ENCODE measurements at regions not wholly inside any gene's neighbourhood (a gene's known extent, or its start where the extent isn't known, plus 50 kb on each side); places are given as distances from the start of the nearest gene placed in this dataset.

GRCh38 chr6:90434094-90434493 is 137.5 kb upstream of the BACH2 start:
- no peak for DNase-seq

GRCh38 chr6:90432937-90433336 is 136.3 kb upstream of the BACH2 start:
- DNase-seq, result no peak

GRCh38 chr6:90432041-90432775 is 135.6 kb upstream of the BACH2 start:
- DNase-seq, result no peak

- no peak for DNase-seq
These were observed 134.9 kb upstream of the BACH2 start for GRCh38 chr6:90431576-90431975.

GRCh38 chr6:90429713-90430112 is 133.1 kb upstream of the BACH2 start:
- DNase-seq, result no peak

GRCh38 chr6:90428514-90428913 is 131.9 kb upstream of the BACH2 start:
- DNase-seq, result no peak

- no peak for DNase-seq
These were observed 128.6 kb upstream of the BACH2 start for GRCh38 chr6:90425161-90425641.

GRCh38 chr6:90424580-90424979 is 127.9 kb upstream of the BACH2 start:
- no peak for DNase-seq

- DNase-seq, result peak; percentile 41 to 47
These were observed 125.0 kb upstream of the BACH2 start for GRCh38 chr6:90421666-90422065.

- DNase-seq, result no peak
These were observed 123.9 kb upstream of the BACH2 start for GRCh38 chr6:90420500-90420899.

GRCh38 chr6:90417385-90417784 is 120.7 kb upstream of the BACH2 start:
- DNase-seq, result no peak

GRCh38 chr6:90416322-90416721 is 119.7 kb upstream of the BACH2 start:
- DNase-seq, result no peak

- DNase-seq, result no peak
These were observed 118.5 kb upstream of the BACH2 start for GRCh38 chr6:90415178-90415577.

- no peak for DNase-seq
These were observed 117.7 kb upstream of the BACH2 start for GRCh38 chr6:90414352-90414751.

GRCh38 chr6:90413867-90414266 is 117.2 kb upstream of the BACH2 start:
- DNase-seq, result no peak

- DNase-seq, result no peak
These were observed 116.8 kb upstream of the BACH2 start for GRCh38 chr6:90413396-90413795.

GRCh38 chr6:90412538-90413369 is 116.1 kb upstream of the BACH2 start:
- DNase-seq, result no peak

- DNase-seq, result no peak
These were observed 114.7 kb upstream of the BACH2 start for GRCh38 chr6:90411292-90411781.

GRCh38 chr6:90409700-90410099 is 113.1 kb upstream of the BACH2 start:
- no peak for DNase-seq

- no peak for DNase-seq
These were observed 110.3 kb upstream of the BACH2 start for GRCh38 chr6:90406957-90407356.

- DNase-seq, result peak in 1 of 2 experiments; percentile 11
These were observed 109.6 kb upstream of the BACH2 start for GRCh38 chr6:90406142-90406794.

- peak; percentile 85 to 91 for DNase-seq
These were observed 107.1 kb upstream of the BACH2 start for GRCh38 chr6:90403489-90404381.
